ENCODE measurements at regions not wholly inside any gene's neighbourhood (a gene's known extent, or its start where the extent isn't known, plus 50 kb on each side); places are given as distances from the start of the nearest gene placed in this dataset.

- no peak for TF ChIP-seq CTCF (IDR thresholded peaks at IDR 0.05; ENCODE audit: extremely low read depth in 1 of 2, insufficient read depth in 1 of 2, low read depth in 1 of 2, low read length in 2 of 2)
- no peak for TF ChIP-seq MAX (IDR thresholded peaks at IDR 0.05; ENCODE audit: insufficient read depth, insufficient read length)
- no peak for TF ChIP-seq POLR2A (IDR thresholded peaks at IDR 0.05; ENCODE audit: low read depth, low read length)
- no peak for TF ChIP-seq EZH2 (IDR thresholded peaks at IDR 0.05; ENCODE audit: borderline replicate concordance, low read depth, low read length, severe bottlenecking)
- no peak for TF ChIP-seq POLR2AphosphoS5 (IDR thresholded peaks at IDR 0.05; ENCODE audit: insufficient read depth, low read depth, low read length)
- TF ChIP-seq FOS (IDR thresholded peaks at IDR 0.05; ENCODE audit: borderline replicate concordance, insufficient read depth, low read length): no peak
- no peak for TF ChIP-seq MYC (IDR thresholded peaks at IDR 0.05; ENCODE audit: low read depth, low read length)
- no peak for TF ChIP-seq JUN (IDR thresholded peaks at IDR 0.05; ENCODE audit: borderline replicate concordance, insufficient read depth, insufficient read length, low read depth)
Observed at GRCh38 chr2:568639-569235, 108.5 kb downstream of the TMEM18 start.

Data from endothelial cell of umbilical vein (primary cell).